ENCODE measurements at regions not wholly inside any gene's neighbourhood (a gene's known extent, or its start where the extent isn't known, plus 50 kb on each side); places are given as distances from the start of the nearest gene placed in this dataset.

DNA sequence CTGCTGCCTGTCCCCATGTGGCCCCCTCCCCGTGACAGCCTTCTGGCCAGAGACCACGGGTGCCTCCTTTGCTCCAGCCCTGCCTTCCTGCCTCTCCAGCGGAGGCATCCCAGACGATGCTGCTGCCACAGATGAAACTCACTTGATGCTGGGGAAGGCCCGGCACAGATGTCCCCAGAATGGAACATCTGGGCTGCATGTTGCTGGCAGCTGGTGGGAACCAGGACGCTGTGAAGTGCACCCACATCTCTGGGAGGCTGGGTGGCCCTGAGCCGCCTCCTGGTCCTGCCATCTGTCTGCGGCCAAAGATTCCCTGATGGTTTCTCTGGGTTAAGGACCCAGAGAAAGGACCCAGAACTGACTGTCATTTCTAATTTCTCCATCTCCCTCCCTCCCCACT, 51.9 kb upstream of the PTPRS start:
- no peak for DNase-seq (ENCODE audit: low spot score)
- Mint-ChIP-seq H3K36me3 (ENCODE audit: low read depth) (no peaks in the 10 kb centered on the region), H3K9me3 (peaks cover 9% of the 10 kb centered on the region), H3K4me1 (ENCODE audit: low read depth) (no peaks in the 10 kb centered on the region), H3K27me3 (ENCODE audit: insufficient read depth) (peaks cover 7% of the 10 kb centered on the region), H3K4me3 (no peak overlapping the region), H3K27ac (no peak overlapping the region)
- intact Hi-C loops (cut with micrococcal nuclease): no loop called here

GRCh38 chr19:5393088-5393487, 52.5 kb upstream of the PTPRS start:
- Mint-ChIP-seq H3K4me3 (no peak overlapping the region), H3K4me1 (ENCODE audit: low read depth) (no peaks in the 10 kb centered on the region), H3K9me3 (peaks cover 8% of the 10 kb centered on the region), H3K27me3 (ENCODE audit: insufficient read depth) (peaks cover 7% of the 10 kb centered on the region), H3K27ac (no peak overlapping the region), H3K36me3 (ENCODE audit: low read depth) (no peaks in the 10 kb centered on the region)
- intact Hi-C loops (cut with micrococcal nuclease): no loop called here
- no peak for DNase-seq (ENCODE audit: low spot score)

DNA sequence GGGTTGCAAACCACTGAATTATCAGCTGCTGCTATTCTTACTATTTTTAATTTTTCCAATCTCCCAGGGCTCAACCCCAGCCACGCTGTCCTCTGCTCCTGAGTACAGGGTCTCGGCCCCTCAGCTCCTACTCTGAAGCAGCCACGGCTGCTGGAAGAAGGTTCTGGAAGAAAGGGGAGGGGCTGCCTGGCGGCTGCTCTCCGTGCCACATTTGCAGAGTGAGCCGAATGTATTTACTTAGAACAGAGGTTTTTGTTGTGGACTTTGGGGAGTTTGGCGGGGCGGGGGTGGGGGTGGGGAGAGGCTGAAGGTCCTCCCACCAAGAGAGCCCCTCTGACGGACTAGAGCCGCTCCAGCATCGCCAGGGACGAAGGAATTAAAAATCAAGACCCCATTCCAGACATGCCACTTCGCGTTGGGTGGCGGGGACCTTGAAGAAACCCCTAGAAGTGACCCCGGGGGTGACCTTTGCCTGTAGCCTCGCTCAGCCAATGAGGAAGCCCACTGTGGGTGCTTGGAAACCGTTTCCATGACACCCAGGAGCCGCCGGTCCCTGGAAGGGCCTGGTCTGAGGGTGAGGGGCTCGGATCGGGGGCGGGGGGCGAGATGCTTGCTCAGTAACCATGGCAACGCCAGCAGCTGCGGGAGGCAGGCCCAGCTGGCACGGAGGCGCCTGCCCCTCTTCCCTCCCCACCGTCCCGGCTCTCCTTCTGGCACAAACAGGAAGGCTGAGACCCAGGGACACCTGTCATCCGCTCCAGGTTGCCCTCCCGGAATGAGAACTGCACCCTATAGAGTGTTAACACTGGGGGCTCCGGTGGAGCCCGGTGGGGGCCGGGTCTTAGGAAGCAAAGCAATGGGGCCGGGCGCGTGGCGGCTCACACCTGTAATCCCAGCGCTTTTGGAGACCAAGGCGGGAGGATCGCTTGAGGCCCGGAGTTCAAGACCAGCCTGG, 54.2 kb upstream of the PTPRS start:
- Mint-ChIP-seq H3K36me3 (ENCODE audit: low read depth) (no peaks in the 10 kb centered on the region), H3K4me1 (ENCODE audit: low read depth) (no peaks in the 10 kb centered on the region), H3K27me3 (ENCODE audit: insufficient read depth) (peaks cover 7% of the 10 kb centered on the region), H3K27ac (no peak overlapping the region), H3K4me3 (no peak overlapping the region), H3K9me3 (no peaks in the 10 kb centered on the region)
- no peak for DNase-seq (ENCODE audit: low spot score)
- intact Hi-C loops (cut with micrococcal nuclease): no loop called here

- Mint-ChIP-seq H3K36me3 (ENCODE audit: low read depth) (no peaks in the 10 kb centered on the region), H3K4me1 (ENCODE audit: low read depth) (no peaks in the 10 kb centered on the region), H3K27ac (no peak overlapping the region), H3K27me3 (ENCODE audit: insufficient read depth) (peaks cover 7% of the 10 kb centered on the region), H3K4me3 (no peak overlapping the region), H3K9me3 (no peaks in the 10 kb centered on the region)
- intact Hi-C loops (cut with micrococcal nuclease): no loop called here
- DNase-seq (ENCODE audit: low spot score): no peak
These were observed 54.9 kb upstream of the PTPRS start for GRCh38 chr19:5395556-5395955.

- no peak overlapping the region for H3K27ac Mint-ChIP-seq
- no peak overlapping the region for H3K4me3 Mint-ChIP-seq
- H3K36me3 Mint-ChIP-seq (ENCODE audit: low read depth): no peaks in the 10 kb centered on the region
- peaks cover 7% of the 10 kb centered on the region for H3K27me3 Mint-ChIP-seq (ENCODE audit: insufficient read depth)
- intact Hi-C loops (cut with micrococcal nuclease): no loop called here
- no peaks in the 10 kb centered on the region for H3K9me3 Mint-ChIP-seq
- H3K4me1 Mint-ChIP-seq (ENCODE audit: low read depth): no peaks in the 10 kb centered on the region
- no peak for DNase-seq (ENCODE audit: low spot score)
These were observed 55.7 kb upstream of the PTPRS start for GRCh38 chr19:5396096-5396939.

DNA sequence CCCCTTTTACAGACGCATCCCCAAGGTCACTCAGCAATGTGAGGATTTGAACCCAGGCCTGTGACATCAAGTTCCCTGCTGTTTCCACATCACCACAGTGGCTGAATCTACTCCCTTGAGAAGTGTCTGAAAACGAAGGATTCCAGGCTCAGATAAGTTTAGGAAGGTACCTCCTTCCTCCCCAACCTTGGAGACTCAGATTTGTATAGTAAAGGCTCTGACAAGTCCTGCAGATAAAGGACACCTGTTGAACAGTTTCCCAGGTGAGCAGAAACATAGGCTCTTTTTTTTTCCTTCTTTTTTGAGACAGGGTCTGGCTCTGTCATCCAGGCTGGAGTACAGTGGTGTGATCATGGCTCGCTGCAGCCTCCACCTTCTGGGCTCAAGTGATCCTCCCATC, 56.4 kb upstream of the PTPRS start:
- H3K27ac Mint-ChIP-seq: no peak overlapping the region
- no peaks in the 10 kb centered on the region for H3K36me3 Mint-ChIP-seq (ENCODE audit: low read depth)
- H3K4me3 Mint-ChIP-seq: no peak overlapping the region
- no peaks in the 10 kb centered on the region for H3K9me3 Mint-ChIP-seq
- intact Hi-C loops (cut with micrococcal nuclease): no loop called here
- H3K4me1 Mint-ChIP-seq (ENCODE audit: low read depth): no peaks in the 10 kb centered on the region
- DNase-seq (ENCODE audit: low spot score): no peak
- H3K27me3 Mint-ChIP-seq (ENCODE audit: insufficient read depth): peaks cover 7% of the 10 kb centered on the region

DNA sequence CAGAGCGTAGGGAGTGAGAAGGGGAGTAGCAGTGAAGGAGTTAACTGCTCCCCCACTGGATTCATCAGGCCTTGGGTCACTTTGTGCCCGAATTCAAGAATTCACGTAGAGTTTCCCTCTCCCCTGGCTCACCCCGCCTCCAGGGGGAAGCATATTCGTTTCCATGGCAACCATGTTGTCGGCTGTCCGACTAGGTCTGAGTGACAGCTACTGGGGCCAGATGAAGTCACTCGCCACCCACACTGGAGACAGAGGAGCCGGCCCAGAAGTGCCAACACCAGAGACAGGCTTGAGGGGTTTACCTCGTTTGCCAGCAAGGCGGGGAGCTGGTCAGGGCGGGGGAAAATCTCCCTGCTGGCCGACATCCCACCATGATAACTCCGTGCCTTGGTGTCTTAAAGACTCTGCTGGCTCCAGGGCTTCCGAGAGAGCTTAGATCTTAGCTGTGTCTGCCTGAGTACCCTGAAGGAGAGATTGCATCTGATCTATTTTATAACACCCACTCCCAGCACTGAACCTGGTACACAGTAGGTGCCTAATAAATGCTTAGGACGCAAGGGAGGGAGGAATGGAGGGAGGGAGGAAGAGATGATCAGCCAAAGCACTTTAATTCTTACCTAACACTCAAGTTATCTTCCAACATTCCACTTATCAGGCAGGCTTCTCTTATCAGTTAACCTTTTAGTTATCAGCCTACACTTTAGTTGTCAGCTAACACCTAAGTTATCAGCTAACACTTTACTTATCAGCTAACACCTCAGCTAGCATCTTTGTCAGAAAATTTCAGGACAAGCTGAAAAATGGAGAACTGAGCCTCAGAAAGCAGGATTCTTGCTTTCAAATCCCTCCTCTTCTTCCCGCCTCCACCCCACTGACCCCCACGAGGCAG, 57.2 kb upstream of the ZNRF4 start:
- no peaks in the 10 kb centered on the region for H3K36me3 Mint-ChIP-seq (ENCODE audit: low read depth)
- H3K27me3 Mint-ChIP-seq (ENCODE audit: insufficient read depth): peaks cover 7% of the 10 kb centered on the region
- H3K9me3 Mint-ChIP-seq: no peaks in the 10 kb centered on the region
- no peak for DNase-seq (ENCODE audit: low spot score)
- no peaks in the 10 kb centered on the region for H3K4me1 Mint-ChIP-seq (ENCODE audit: low read depth)
- intact Hi-C loops (cut with micrococcal nuclease): no loop called here
- H3K27ac Mint-ChIP-seq: no peak overlapping the region
- H3K4me3 Mint-ChIP-seq: no peak overlapping the region

GRCh38 chr19:5398693-5399057, 56.5 kb upstream of the ZNRF4 start:
- no peak for DNase-seq (ENCODE audit: low spot score)
- H3K27me3 Mint-ChIP-seq (ENCODE audit: insufficient read depth): peaks cover 7% of the 10 kb centered on the region
- no peaks in the 10 kb centered on the region for H3K36me3 Mint-ChIP-seq (ENCODE audit: low read depth)
- intact Hi-C loops (cut with micrococcal nuclease): no loop called here
- no peaks in the 10 kb centered on the region for H3K4me1 Mint-ChIP-seq (ENCODE audit: low read depth)
- H3K9me3 Mint-ChIP-seq: no peaks in the 10 kb centered on the region
- H3K27ac Mint-ChIP-seq: no peak overlapping the region
- no peak overlapping the region for H3K4me3 Mint-ChIP-seq

DNA sequence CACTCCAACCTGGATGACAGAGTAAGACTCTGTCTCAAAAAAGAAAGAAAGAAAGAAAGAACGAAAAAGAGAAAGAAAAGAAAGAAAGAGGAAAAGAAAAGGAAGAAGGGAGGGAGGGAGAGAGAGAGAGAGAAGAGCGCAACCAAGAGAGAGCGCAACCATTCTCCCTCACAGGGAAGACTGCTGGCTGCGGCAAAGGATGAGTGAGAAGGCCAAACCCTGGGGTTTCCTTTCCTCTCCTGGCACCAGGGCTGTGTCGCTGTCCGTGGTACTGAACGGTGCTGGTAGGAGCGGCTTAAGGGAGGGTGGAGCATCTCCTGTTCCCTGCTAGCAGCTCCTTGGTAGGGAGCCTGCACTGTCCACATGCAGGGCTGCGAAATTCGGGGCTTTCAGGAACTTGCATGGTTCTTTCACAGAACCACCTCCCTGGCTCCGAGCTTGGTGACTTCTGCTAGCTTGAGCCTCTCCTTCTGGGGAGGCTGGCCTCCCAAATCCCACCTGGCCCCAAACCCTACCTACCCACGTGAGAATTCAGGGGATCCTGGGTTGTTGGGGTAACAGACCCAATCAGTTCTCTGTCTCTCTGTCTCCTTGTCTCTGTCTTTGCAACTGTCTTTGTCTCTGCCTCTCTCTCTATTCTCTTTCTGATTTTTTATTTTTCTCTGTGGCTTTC, 51.1 kb upstream of the ZNRF4 start:
- intact Hi-C loops (cut with micrococcal nuclease): no loop called here
- H3K27ac Mint-ChIP-seq: no peak overlapping the region
- peaks cover 3% of the 10 kb centered on the region for H3K27me3 Mint-ChIP-seq (ENCODE audit: insufficient read depth)
- DNase-seq (ENCODE audit: low spot score): peak; percentile 37
- no peak overlapping the region for H3K4me3 Mint-ChIP-seq
- H3K36me3 Mint-ChIP-seq (ENCODE audit: low read depth): no peaks in the 10 kb centered on the region
- H3K9me3 Mint-ChIP-seq: peaks cover 14% of the 10 kb centered on the region
- H3K4me1 Mint-ChIP-seq (ENCODE audit: low read depth): no peaks in the 10 kb centered on the region
